CD4-positive, alpha-beta T cell (primary cell): ENCODE measurements at regions not wholly inside any gene's neighbourhood (a gene's known extent, or its start where the extent isn't known, plus 50 kb on each side); places are given as distances from the start of the nearest gene placed in this dataset.

Source experiments
- ATAC-seq: fragments of 200-7000 bp; cut with Tn5 transposase; one replicate; pipeline ENCODE4 v1.10.0; 2022; ENCODE audit warnings: mild to moderate bottlenecking; ENCODE audit not compliant: poor library complexity
- CTCF ChIA-PET: fragments of 350-600 bp; sonication (Branson Sonifier 250); formaldehyde crosslinking; loops from one replicate; lab custom pipeline; 2021; ENCODE audit warnings: antibody characterized with exemption, inconsistent platforms; lab: Charles Lee
- POLR2A ChIA-PET: fragments of 350-600 bp; sonication (Branson Sonifier 250); formaldehyde crosslinking; loops from one replicate; lab custom pipeline; 2021; ENCODE audit warnings: antibody characterized with exemption, inconsistent platforms; lab: Charles Lee
- DNase-seq, 14 experiments: peaks; one replicate each; pipeline ENCODE4 v3.0.0-alpha.2; 2013 to 2020; ENCODE audit warnings: mixed read lengths in 2 of 14
- H3K27ac ChIP-seq, 2 donors: one replicate each; pipeline versions ENCODE4 v1.5.1 to v1.7.0; 2013; ENCODE audit warnings: low read length in 2 of 2, low read depth in 1 of 2, mild to moderate bottlenecking in 1 of 2
- H3K27me3 ChIP-seq, 2 experiments: 1 replicate in 1 of 2; 2 replicates in 1 of 2; pipeline versions ENCODE4 v1.6.1 to v1.7.0; 2013; ENCODE audit warnings: low read length in 2 of 2, control low read depth in 1 of 2, mild to moderate bottlenecking in 1 of 2, moderate library complexity in 1 of 2; ENCODE audit not compliant: insufficient read depth in 2 of 2, control insufficient read depth in 1 of 2
- H3K36me3 ChIP-seq: one replicate; pipeline ENCODE4 v1.6.1; 2013; ENCODE audit warnings: low read length, control low read depth; ENCODE audit not compliant: insufficient read depth
- H3K4me1 ChIP-seq: one replicate; pipeline ENCODE4 v1.6.1; 2013; ENCODE audit warnings: low read length, control low read depth; ENCODE audit not compliant: insufficient read depth
- H3K4me3 ChIP-seq: one replicate; pipeline ENCODE4 v1.5.1; 2013; ENCODE audit warnings: mild to moderate bottlenecking, low read length, moderate library complexity
- H3K9me3 ChIP-seq, 2 experiments: 1 replicate in 1 of 2; 2 replicates in 1 of 2; pipeline versions ENCODE4 v1.6.1 to v1.7.0; 2013; ENCODE audit warnings: low read length in 2 of 2, mild to moderate bottlenecking in 2 of 2, control low read depth in 1 of 2, moderate library complexity in 1 of 2; ENCODE audit not compliant: control insufficient read depth in 1 of 2, insufficient read depth in 1 of 2
- H3K27ac Mint-ChIP-seq: one replicate; pipeline ENCODE4 v1.8.0; 2020; ENCODE audit warnings: mixed read lengths
- H3K27me3 Mint-ChIP-seq: one replicate; pipeline ENCODE4 v1.8.0; 2021; ENCODE audit warnings: mixed read lengths
- H3K36me3 Mint-ChIP-seq: one replicate; pipeline ENCODE4 v1.8.0; 2021; ENCODE audit warnings: low read depth, mixed read lengths
- H3K4me1 Mint-ChIP-seq: one replicate; pipeline ENCODE4 v1.8.0; 2021; ENCODE audit warnings: low read depth, mixed read lengths
- H3K4me3 Mint-ChIP-seq: one replicate; pipeline ENCODE4 v1.8.0; 2020; ENCODE audit warnings: mild to moderate bottlenecking, mixed read lengths
- H3K9me3 Mint-ChIP-seq: one replicate; pipeline ENCODE4 v1.8.0; 2020; ENCODE audit warnings: mixed read lengths
- intact Hi-C, 2 experiments: fragments of 100-400 bp; cut with DNase I in 1 of 2; cut with micrococcal nuclease in 1 of 2; formaldehyde crosslinking; loops; one replicate each; pipeline versions ENCODE4 v1.15.1 to v1.9.0; 2023 to 2025; cut with DNase I, micrococcal nuclease
- TF ChIP-seq, protein P1 (sequence below): fragments of 200-600 bp; IDR thresholded peaks from one replicate; pipeline ENCODE4 v1.8.0; 2022; ENCODE audit warnings: antibody characterized with exemption, mild to moderate bottlenecking

DNA sequence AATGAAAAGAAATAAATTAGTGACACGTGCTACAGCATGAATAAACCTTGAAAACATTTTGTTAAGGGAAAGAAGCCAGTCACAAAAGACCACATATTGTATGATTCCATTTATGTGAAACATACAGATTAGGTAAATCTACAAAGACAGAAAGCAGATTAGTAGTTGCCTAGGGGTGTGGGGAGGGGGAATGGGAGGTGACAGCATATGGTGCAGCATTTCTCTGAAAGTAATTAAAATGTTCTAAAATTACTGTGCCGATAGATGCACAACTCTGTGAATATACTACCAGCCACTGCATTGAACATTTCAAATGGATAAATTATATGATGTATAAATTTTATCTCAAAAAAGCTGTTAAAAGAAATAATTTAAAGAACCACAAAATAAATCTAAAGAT lies 161.0 kb downstream of the TRIB2 start:
- ATAC-seq = no peak
- H3K4me1 Mint-ChIP-seq = no peaks in the 10 kb centered on the region
- H3K9me3 Mint-ChIP-seq = no peaks in the 10 kb centered on the region
- ChIA-PET POLR2A (no interaction called here), CTCF (no interaction called here)
- Histone ChIP-seq H3K4me1 (no peaks in the 10 kb centered on the region), H3K27me3 (peaks cover 0 to 3% of the 10 kb centered on the region in 2 experiments), H3K36me3 (no peaks in the 10 kb centered on the region), H3K9me3 (no peaks in the 10 kb centered on the region), H3K4me3 (no peak overlapping the region), H3K27ac (no peak overlapping the region)
- no peaks in the 10 kb centered on the region for H3K36me3 Mint-ChIP-seq
- intact Hi-C loops = no loop called here
- DNase-seq = no peak
- no peak overlapping the region for H3K4me3 Mint-ChIP-seq
- H3K27ac Mint-ChIP-seq = no peak overlapping the region
- TF ChIP-seq, protein P1, sequence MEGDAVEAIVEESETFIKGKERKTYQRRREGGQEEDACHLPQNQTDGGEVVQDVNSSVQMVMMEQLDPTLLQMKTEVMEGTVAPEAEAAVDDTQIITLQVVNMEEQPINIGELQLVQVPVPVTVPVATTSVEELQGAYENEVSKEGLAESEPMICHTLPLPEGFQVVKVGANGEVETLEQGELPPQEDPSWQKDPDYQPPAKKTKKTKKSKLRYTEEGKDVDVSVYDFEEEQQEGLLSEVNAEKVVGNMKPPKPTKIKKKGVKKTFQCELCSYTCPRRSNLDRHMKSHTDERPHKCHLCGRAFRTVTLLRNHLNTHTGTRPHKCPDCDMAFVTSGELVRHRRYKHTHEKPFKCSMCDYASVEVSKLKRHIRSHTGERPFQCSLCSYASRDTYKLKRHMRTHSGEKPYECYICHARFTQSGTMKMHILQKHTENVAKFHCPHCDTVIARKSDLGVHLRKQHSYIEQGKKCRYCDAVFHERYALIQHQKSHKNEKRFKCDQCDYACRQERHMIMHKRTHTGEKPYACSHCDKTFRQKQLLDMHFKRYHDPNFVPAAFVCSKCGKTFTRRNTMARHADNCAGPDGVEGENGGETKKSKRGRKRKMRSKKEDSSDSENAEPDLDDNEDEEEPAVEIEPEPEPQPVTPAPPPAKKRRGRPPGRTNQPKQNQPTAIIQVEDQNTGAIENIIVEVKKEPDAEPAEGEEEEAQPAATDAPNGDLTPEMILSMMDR = no peak
- H3K27me3 Mint-ChIP-seq = peaks cover 5% of the 10 kb centered on the region

GRCh38 chr2:12879649-12880048 lies 162.9 kb downstream of the TRIB2 start:
- no peaks in the 10 kb centered on the region for H3K27me3 Mint-ChIP-seq
- H3K4me3 Mint-ChIP-seq = no peak overlapping the region
- TF ChIP-seq, protein P1 = no peak
- H3K36me3 Mint-ChIP-seq = no peaks in the 10 kb centered on the region
- no peak overlapping the region for H3K27ac ChIP-seq
- H3K9me3 Mint-ChIP-seq = no peaks in the 10 kb centered on the region
- no peaks in the 10 kb centered on the region for H3K36me3 ChIP-seq
- CTCF ChIA-PET = no interaction called here
- POLR2A ChIA-PET = no interaction called here
- intact Hi-C loops = no loop called here
- peaks cover 0 to 3% of the 10 kb centered on the region in 2 experiments for H3K27me3 ChIP-seq
- H3K4me3 ChIP-seq = no peak overlapping the region
- no peak for DNase-seq
- no peak for ATAC-seq
- H3K4me1 ChIP-seq = no peaks in the 10 kb centered on the region
- no peak overlapping the region for H3K27ac Mint-ChIP-seq
- no peaks in the 10 kb centered on the region for H3K4me1 Mint-ChIP-seq
- no peaks in the 10 kb centered on the region for H3K9me3 ChIP-seq

GRCh38 chr2:12881952-12882351 lies 165.2 kb downstream of the TRIB2 start:
- Mint-ChIP-seq H3K9me3 (no peaks in the 10 kb centered on the region), H3K27me3 (no peaks in the 10 kb centered on the region), H3K36me3 (no peaks in the 10 kb centered on the region), H3K4me3 (no peak overlapping the region), H3K4me1 (no peaks in the 10 kb centered on the region), H3K27ac (no peak overlapping the region)
- H3K27ac ChIP-seq = no peak overlapping the region
- no peak overlapping the region for H3K4me3 ChIP-seq
- TF ChIP-seq, protein P1 = no peak
- no peak for DNase-seq
- POLR2A ChIA-PET = no interaction called here
- H3K36me3 ChIP-seq = no peaks in the 10 kb centered on the region
- intact Hi-C loops = no loop called here
- H3K27me3 ChIP-seq = no peaks in the 10 kb centered on the region
- ATAC-seq = no peak
- CTCF ChIA-PET = no interaction called here
- H3K9me3 ChIP-seq = no peaks in the 10 kb centered on the region
- H3K4me1 ChIP-seq = no peaks in the 10 kb centered on the region
